GM12878 (cell line): ENCODE measurements at regions not wholly inside any gene's neighbourhood (a gene's known extent, or its start where the extent isn't known, plus 50 kb on each side); places are given as distances from the start of the nearest gene placed in this dataset.

Experiments
- ATAC-seq: fragments of 200-7000 bp; cut with Tn5 transposase; 3 replicates; pipeline ENCODE4 v1.9.1; 2020; ENCODE audit warnings: mild to moderate bottlenecking, moderate library complexity
- BruUV-seq: library from RNA; stranded (reverse); fragments of 400-500 nt; replicated peaks from 2 replicates; lab custom pipeline; 2021; lab: Mats Ljungman, UMichigan
- CTCF ChIA-PET: fragments of 300-600 bp; sonication (Branson Sonifier 250); formaldehyde crosslinking; extraction: SDS; loops from one replicate; lab custom pipeline; 2021; ENCODE audit warnings: inconsistent platforms; lab: Yijun Ruan, JAX
- POLR2A ChIA-PET: fragments of 350-600 bp; formaldehyde crosslinking; extraction: SDS; loops from one replicate; lab custom pipeline; 2021; ENCODE audit warnings: inconsistent platforms; lab: Charles Lee
- RAD21 ChIA-PET: fragments of 300-600 bp; sonication (Branson Sonifier 250); formaldehyde crosslinking; loops from one replicate; lab custom pipeline; 2023; ENCODE audit warnings: antibody characterized with exemption; ENCODE audit not compliant: unreplicated experiment; lab: Charles Lee
- SMC1A ChIA-PET: fragments of 300-600 bp; sonication (Branson Sonifier 250); formaldehyde crosslinking; loops from one replicate; lab custom pipeline; 2023; ENCODE audit not compliant: unreplicated experiment, uncharacterized antibody; lab: Charles Lee
- DNase-seq: peaks from one replicate; pipeline ENCODE4 v3.0.0-alpha.2; 2011; ENCODE audit warnings: low read depth, low spot score
- FAIRE-seq: peaks from 3 replicates; lab custom pipeline; 2011; peaks lifted over from hg19 to GRCh38; lab: Jason Lieb, UNC
- H2AFZ ChIP-seq: 2 replicates; pipeline ENCODE4 v1.6.0; 2011; ENCODE audit warnings: low read depth, low read length, control low read depth; ENCODE audit not compliant: control insufficient read depth
- H3K27ac ChIP-seq: 2 replicates; pipeline ENCODE4 v1.5.1; 2011; ENCODE audit warnings: control low read depth; ENCODE audit not compliant: control insufficient read depth, insufficient read depth
- H3K27me3 ChIP-seq, 2 experiments: replicated peaks in 1 of 2; 2 replicates each; pipeline versions ENCODE4 v1.6.0 to v1.6.1; 2011; ENCODE audit warnings: low read length in 1 of 2; ENCODE audit not compliant: control insufficient read depth in 2 of 2, insufficient read depth in 2 of 2
- H3K36me3 ChIP-seq, 2 experiments: 2 replicates each; pipeline ENCODE4 v1.5.1; 2011; ENCODE audit warnings: low read length in 1 of 2; ENCODE audit not compliant: control insufficient read depth in 2 of 2, insufficient read depth in 2 of 2
- H3K4me1 ChIP-seq: 2 replicates; pipeline ENCODE4 v1.6.1; 2011; ENCODE audit warnings: mild to moderate bottlenecking, low read length, moderate library complexity, mixed read lengths; ENCODE audit not compliant: control insufficient read depth, insufficient read depth
- H3K4me2 ChIP-seq: 2 replicates; pipeline ENCODE4 v1.6.0; 2011; ENCODE audit warnings: control low read depth; ENCODE audit not compliant: control insufficient read depth, insufficient read depth
- H3K4me3 ChIP-seq: fragments of 200-600 bp; sonication (generic); 2 replicates; pipeline ENCODE4 v1.5.1; 2016
- H3K79me2 ChIP-seq: 2 replicates; pipeline ENCODE4 v1.6.0; 2011; ENCODE audit warnings: low read length; ENCODE audit not compliant: control insufficient read depth, insufficient read depth
- H3K9ac ChIP-seq: 2 replicates; pipeline ENCODE4 v1.8.0; 2011; ENCODE audit warnings: low read length, control low read depth, mixed read lengths; ENCODE audit not compliant: control insufficient read depth, insufficient read depth
- H3K9me3 ChIP-seq: replicated peaks from 3 replicates; pipeline ENCODE4 v1.5.1; 2011; ENCODE audit warnings: mild to moderate bottlenecking, low read length; ENCODE audit not compliant: control insufficient read depth, insufficient read depth
- H4K20me1 ChIP-seq: 2 replicates; pipeline ENCODE4 v1.6.0; 2011; ENCODE audit not compliant: control insufficient read depth, insufficient read depth
- ATF7 ChIP-seq: fragments of 450-650 bp; IDR thresholded peaks from 2 replicates; pipeline ENCODE4 v1.6.1; 2016; ENCODE audit warnings: low read depth, mild to moderate bottlenecking
- FOXK2 ChIP-seq: fragments of 450-650 bp; IDR thresholded peaks from 2 replicates; pipeline ENCODE4 v1.6.1; 2017; ENCODE audit warnings: mild to moderate bottlenecking, moderate library complexity
- GATAD2B ChIP-seq: fragments of 450-650 bp; conservative IDR thresholded peaks from 2 replicates; pipeline ENCODE4 v1.6.1; 2017; ENCODE audit warnings: low read depth, mild to moderate bottlenecking, moderate library complexity
- HDAC2 ChIP-seq: fragments of 200-600 bp; sonication (generic); IDR thresholded peaks from 2 replicates; pipeline ENCODE4 v1.6.1; 2017
- HDGF ChIP-seq: fragments of 450-650 bp; IDR thresholded peaks from 2 replicates; pipeline ENCODE4 v1.6.1; 2016; ENCODE audit warnings: antibody characterized with exemption
- KAT2A ChIP-seq: conservative IDR thresholded peaks from 2 replicates; pipeline ENCODE4 v1.6.1; 2011; ENCODE audit warnings: low read depth, low read length; ENCODE audit not compliant: control insufficient read depth
- NFYA ChIP-seq: IDR thresholded peaks from 2 replicates; pipeline ENCODE4 v1.6.1; 2011; ENCODE audit warnings: low read depth, mild to moderate bottlenecking, low read length, improper control_type of control experiment, borderline replicate concordance
- PBX3 ChIP-seq: IDR thresholded peaks from 2 replicates; pipeline ENCODE4 v1.6.1; 2011; ENCODE audit warnings: mild to moderate bottlenecking, low read depth, low read length, moderate library complexity; ENCODE audit not compliant: insufficient replicate concordance
- PML ChIP-seq: IDR thresholded peaks from 2 replicates; pipeline ENCODE4 v1.6.1; 2012; ENCODE audit warnings: low read length, inconsistent platforms
- POLR2AphosphoS5 ChIP-seq: IDR thresholded peaks from 2 replicates; pipeline ENCODE4 v1.6.1; 2011; ENCODE audit warnings: mild to moderate bottlenecking, low read length, inconsistent platforms
- SIN3A ChIP-seq: IDR thresholded peaks from 2 replicates; pipeline ENCODE4 v1.6.1; 2012; ENCODE audit warnings: low read depth, low read length, improper control_type of control experiment
- SMAD5 ChIP-seq: IDR thresholded peaks from 2 replicates; pipeline ENCODE4 v1.6.1; 2016; ENCODE audit warnings: antibody characterized with exemption, low read depth
- SP1 ChIP-seq: IDR thresholded peaks from one replicate; pipeline ENCODE4 v1.6.1; 2011; ENCODE audit warnings: low read depth, low read length
- ZNF274 ChIP-seq: IDR thresholded peaks from one replicate; pipeline ENCODE4 v1.8.0; 2011; ENCODE audit not compliant: insufficient read length, insufficient read depth
- WGBS: methylation state at CpG from one replicate; pipeline ENCODE4 v1.1.6; 2016; ENCODE audit warnings: low lambda C conversion rate; ENCODE audit not compliant: insufficient replicate concordance, insufficient coverage; ENCODE audit errors: missing lambda C conversion rate; 5-methylcytosine and 5-hydroxymethylcytosine counted together
- in situ Hi-C: fragments of 300-500 bp; cut with MboI; formaldehyde crosslinking; loops from 9 replicates; pipeline ENCODE4 v1.14.3; 2018; ENCODE audit warnings: mixed read lengths
- intact Hi-C: fragments of 100-400 bp; cut with micrococcal nuclease; formaldehyde crosslinking; loops from one replicate; pipeline ENCODE4 v1.14.2; 2022; ENCODE audit not compliant: unreplicated experiment
- TF ChIP-seq, protein P1 (sequence below): fragments of 450-650 bp; IDR thresholded peaks from 2 replicates; pipeline ENCODE4 v1.6.1; 2014; ENCODE audit warnings: mild to moderate bottlenecking
- TF ChIP-seq, protein P2 (sequence below): IDR thresholded peaks from 2 replicates; pipeline ENCODE4 v1.6.1; 2012; ENCODE audit warnings: low read length, inconsistent platforms
- TF ChIP-seq, protein P3 (sequence below): fragments of 150-350 bp; IDR thresholded peaks from 2 replicates; pipeline ENCODE4 v1.6.1; 2014; ENCODE audit warnings: mild to moderate bottlenecking, low read depth, low read length

DNA sequence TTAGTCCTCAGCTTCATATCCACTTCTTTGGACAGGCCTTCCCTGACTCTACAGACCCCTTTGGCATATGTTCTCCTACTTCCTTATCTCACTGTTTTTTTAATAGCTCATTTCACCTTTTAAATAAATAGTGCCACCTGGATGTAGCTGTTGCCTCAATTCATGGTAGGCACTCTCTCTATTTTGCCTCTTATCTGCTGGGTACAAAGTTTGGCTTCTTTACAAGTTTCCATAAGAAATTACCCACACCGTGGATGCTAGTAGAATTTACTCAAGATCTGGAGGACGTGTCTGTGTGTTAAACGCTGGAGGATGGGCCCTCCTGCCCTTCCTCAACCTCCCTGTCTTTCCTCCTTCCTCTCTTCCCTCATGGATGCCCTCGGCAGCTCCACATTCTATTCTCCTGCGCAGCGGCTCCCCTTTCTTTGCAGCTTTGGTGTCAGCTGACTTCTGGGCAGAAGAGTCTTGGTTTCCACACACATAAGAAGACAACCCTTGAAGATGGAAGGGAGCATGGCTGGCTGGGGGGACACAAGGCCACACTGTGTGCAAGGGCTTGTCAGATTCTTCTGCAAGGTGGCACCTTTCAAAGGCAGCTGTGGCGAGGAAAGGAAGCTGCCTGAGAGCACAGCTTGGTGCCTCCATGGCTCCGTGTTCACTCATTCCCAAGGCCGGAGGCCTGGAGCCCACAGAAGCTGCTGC lies 212.6 kb downstream of the SNX19 start:
- H3K4me1 ChIP-seq, result no peaks in the 10 kb centered on the region
- CTCF ChIA-PET, result no interaction called here

More for the DNA sequence above, 212.6 kb downstream of the SNX19 start:
- Histone ChIP-seq H3K4me2 (no peak overlapping the region), H3K36me3 (no peaks in the 10 kb centered on the region), H3K9me3 (no peaks in the 10 kb centered on the region; the same call in 2 of the 3 replicates), H3K27me3 (no peaks in the 10 kb centered on the region; a peak in 1 of 4 replicates), H3K9ac (no peak overlapping the region), H4K20me1 (no peaks in the 10 kb centered on the region), H3K27ac (no peak overlapping the region), H3K4me3 (no peak overlapping the region), H2AFZ (no peak overlapping the region), H3K79me2 (no peaks in the 10 kb centered on the region)
- FAIRE-seq (no peak), DNase-seq (no peak), ATAC-seq (no peak)
- TF ChIP-seq, protein P1, sequence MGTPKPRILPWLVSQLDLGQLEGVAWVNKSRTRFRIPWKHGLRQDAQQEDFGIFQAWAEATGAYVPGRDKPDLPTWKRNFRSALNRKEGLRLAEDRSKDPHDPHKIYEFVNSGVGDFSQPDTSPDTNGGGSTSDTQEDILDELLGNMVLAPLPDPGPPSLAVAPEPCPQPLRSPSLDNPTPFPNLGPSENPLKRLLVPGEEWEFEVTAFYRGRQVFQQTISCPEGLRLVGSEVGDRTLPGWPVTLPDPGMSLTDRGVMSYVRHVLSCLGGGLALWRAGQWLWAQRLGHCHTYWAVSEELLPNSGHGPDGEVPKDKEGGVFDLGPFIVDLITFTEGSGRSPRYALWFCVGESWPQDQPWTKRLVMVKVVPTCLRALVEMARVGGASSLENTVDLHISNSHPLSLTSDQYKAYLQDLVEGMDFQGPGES, result no peak
- TF ChIP-seq PML (no peak), SP1 (no peak), POLR2AphosphoS5 (no peak), ATF7 (no peak), FOXK2 (no peak), GATAD2B (no peak), SIN3A (no peak), NFYA (no peak), KAT2A (no peak), PBX3 (no peak), HDAC2 (no peak), SMAD5 (no peak), HDGF (no peak), ZNF274 (no peak)
- TF ChIP-seq, protein P2, sequence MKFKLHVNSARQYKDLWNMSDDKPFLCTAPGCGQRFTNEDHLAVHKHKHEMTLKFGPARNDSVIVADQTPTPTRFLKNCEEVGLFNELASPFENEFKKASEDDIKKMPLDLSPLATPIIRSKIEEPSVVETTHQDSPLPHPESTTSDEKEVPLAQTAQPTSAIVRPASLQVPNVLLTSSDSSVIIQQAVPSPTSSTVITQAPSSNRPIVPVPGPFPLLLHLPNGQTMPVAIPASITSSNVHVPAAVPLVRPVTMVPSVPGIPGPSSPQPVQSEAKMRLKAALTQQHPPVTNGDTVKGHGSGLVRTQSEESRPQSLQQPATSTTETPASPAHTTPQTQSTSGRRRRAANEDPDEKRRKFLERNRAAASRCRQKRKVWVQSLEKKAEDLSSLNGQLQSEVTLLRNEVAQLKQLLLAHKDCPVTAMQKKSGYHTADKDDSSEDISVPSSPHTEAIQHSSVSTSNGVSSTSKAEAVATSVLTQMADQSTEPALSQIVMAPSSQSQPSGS, result no peak
- TF ChIP-seq, protein P3, sequence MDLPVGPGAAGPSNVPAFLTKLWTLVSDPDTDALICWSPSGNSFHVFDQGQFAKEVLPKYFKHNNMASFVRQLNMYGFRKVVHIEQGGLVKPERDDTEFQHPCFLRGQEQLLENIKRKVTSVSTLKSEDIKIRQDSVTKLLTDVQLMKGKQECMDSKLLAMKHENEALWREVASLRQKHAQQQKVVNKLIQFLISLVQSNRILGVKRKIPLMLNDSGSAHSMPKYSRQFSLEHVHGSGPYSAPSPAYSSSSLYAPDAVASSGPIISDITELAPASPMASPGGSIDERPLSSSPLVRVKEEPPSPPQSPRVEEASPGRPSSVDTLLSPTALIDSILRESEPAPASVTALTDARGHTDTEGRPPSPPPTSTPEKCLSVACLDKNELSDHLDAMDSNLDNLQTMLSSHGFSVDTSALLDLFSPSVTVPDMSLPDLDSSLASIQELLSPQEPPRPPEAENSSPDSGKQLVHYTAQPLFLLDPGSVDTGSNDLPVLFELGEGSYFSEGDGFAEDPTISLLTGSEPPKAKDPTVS, result no peak
- intact Hi-C loops (no loop called here), in situ Hi-C loops (no loop called here)
- SMC1A ChIA-PET, result interaction anchor here (0.6 kb wide), 1 partner anchor 8 kb away, joined by 3 read pairs; no protein-coding TSS in a partner anchor
- POLR2A ChIA-PET, result no interaction called here
- no TSS peak for BruUV-seq
- RAD21 ChIA-PET, result no interaction called here
- 18% methylated on average over 9 of the region's 9 CpGs for WGBS
